ENCODE measurements at regions not wholly inside any gene's neighbourhood (a gene's known extent, or its start where the extent isn't known, plus 50 kb on each side); places are given as distances from the start of the nearest gene placed in this dataset.
"Not testable (repeated sequence)": the region's sequence is repeated elsewhere in the genome, so short reads cannot be mapped to it uniquely, and the experiment has no call there.

- not testable (repeated sequence) for DNase-seq
These were observed 504.1 kb downstream of the HTR1B start for GRCh38 chr6:76959177-76959576.

DNA sequence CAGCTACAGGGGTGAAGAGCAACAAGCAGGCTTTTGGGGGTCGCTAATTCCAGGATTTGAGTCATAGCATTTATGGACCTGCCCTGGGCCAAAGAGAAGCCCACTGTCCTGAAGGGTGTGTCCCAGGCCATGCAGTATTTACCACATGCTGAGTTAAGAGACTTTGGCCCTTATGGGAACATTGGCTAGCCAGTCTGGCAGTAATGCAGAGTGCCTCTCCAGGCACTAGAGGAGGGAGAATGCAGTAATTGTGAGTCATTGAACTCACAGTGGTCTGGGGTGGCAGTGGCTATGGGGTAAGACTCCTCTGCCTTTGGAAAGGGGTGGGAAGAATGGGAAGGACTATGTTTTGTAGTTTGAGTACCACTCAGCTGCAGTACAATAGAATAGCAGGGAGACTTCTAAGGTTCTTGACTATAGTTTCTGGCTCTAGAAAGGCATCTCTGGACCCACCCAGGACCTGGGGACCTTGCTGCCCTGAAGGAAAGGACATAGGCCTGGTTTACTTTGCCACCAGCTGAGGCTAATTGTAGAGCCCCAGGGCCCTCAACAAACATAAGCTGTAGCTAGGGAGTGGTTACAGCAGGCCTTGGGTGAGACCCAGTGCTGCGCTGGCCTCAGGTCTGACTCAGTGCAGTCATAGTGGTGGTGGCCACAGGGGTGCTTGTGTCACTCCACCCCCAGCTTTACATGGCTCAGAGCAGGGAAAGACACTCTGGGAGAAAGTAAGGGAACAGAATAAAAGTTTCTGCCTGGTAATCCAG is 520.9 kb downstream of the HTR1B start:
- no peak for DNase-seq

DNA sequence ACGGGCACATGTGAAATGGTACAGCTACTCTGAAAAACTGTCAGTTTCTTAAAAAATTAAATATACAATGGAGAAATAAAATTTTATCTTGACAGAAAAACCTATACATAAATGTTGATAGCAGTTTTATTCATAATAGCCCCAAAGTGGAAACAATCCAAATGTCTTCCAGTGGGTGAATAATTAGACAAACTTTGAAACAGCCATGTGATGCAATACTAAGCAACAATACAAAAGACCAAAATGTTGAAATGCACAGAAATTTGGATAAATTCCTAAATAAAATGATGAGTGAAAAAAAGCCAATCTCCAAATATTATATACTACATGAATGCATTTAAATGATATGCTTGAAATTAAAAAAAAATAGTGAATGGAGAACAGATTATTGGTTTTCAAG is 523.1 kb downstream of the HTR1B start:
- DNase-seq, result no peak

DNA sequence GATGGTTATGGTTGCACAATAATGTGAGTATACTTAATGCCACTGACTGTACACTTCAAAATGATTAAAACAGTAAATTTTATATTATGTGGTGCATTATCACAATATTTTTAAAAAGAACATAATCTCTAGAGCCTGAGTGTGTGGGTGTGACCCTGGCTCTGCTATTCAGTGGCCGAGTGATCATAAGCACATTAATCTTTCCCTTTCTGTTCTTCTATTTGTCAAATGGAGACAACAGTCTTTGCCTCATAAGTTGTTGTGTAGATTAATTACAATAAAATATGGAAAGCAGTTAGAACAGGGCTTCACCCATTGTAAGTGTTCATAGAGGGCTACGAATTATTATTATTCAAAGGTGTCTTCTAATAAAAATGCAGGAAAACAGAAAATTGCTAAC is 548.6 kb downstream of the HTR1B start:
- no peak for DNase-seq

GRCh38 chr6:76905541-76905940 is 557.8 kb downstream of the HTR1B start:
- not testable (repeated sequence) for DNase-seq

- no peak for DNase-seq
These were observed 570.7 kb downstream of the HTR1B start for GRCh38 chr6:76892542-76892941.

- no peak for DNase-seq
These were observed 574.9 kb downstream of the HTR1B start for GRCh38 chr6:76888351-76888750.

DNA sequence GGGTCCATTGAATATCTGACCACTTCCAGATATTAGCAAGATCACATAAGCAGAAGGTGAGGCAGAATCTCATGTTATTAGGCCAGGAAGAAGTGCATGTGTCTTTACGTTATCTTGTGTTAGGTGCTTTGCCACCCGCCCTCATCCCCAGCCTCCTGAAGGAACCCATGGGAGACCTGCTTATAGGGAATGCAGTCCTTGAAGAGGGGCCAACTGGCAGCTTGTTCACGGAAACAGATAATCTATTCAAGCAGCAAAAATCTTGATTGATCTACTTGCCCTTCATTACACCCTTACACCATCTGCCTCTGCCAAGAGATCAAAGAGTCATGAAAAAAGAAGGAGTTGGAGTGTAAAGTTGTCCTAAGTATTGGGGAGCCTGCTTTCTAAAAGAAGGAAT is 576.4 kb downstream of the HTR1B start:
- DNase-seq, result no peak

- no peak for DNase-seq
These were observed 577.4 kb downstream of the HTR1B start for GRCh38 chr6:76885861-76886301.

GRCh38 chr6:76881414-76881813 is 581.9 kb downstream of the HTR1B start:
- no peak for DNase-seq

DNA sequence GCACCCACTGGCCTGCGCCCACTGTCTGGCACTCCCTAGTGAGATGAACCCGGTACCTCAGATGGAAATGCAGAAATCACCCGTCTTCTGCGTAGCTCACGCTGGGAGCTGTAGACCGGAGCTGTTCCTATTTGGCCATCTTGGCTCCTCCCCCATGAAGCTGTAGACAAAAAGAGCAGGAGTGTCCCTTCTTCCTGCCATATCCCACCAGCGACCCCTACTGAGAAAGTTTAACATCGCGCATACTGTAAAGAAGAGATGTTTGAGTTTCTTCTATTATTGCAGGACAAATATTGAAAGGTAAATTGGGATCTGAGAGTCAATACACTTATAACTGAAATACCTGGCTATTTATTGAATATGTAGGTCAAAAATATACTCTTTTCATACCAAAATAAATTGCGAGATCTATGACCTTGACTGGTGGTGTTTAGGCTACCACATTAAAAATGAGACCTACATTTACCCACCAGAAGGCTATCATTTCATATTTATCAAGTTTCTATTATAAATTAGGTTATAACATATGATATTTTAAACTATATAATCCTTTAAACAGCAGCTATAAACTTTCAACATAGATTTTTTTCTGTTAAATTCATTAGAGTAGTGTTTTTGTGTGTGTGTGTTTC is 586.3 kb downstream of the HTR1B start:
- no peak for DNase-seq

- not testable (repeated sequence) for DNase-seq
These were observed 586.9 kb downstream of the HTR1B start for GRCh38 chr6:76876430-76876829.

DNA sequence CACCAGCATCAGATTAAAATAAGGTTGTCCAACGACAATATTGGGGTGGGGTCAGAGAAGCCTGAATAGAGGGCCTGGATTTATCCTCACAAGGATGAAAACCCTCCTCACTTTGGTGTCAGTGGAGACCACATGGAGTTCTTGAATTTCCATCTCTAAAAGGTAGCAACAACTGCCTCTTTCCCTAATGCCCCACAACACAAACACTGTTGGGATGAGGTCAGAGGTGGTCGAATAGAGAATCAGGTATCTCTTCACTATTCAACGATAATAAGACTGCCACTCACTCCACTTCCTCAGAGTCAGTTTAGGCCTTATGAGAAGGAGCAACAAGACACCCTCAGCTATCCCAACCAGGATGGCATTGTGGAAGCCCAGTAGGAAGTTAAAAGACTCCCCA is 596.1 kb downstream of the HTR1B start:
- no peak for DNase-seq

GRCh38 chr6:76866091-76866915 is 597.0 kb downstream of the HTR1B start:
- no peak for DNase-seq

DNA sequence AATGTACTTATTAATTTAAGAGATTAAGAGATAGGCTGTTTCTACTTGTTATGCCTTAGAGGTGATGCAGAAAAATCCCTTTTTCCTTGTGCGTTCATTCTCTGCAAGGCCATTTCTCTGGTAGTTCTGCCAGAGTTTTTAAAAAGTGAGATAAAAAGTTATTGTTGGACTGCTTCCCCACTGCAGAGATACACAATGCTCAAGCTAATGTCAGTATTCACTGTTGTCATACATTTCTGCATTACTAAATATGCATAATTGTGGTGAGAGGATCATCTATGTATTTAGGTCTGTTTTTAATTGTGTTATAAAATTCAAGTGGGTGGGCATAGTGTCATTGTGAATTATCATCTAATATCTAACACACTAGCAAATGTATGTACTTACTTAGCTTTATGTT is 600.4 kb downstream of the HTR1B start:
- no peak for DNase-seq

GRCh38 chr6:76861403-76861802 is 601.9 kb downstream of the HTR1B start:
- DNase-seq, result no peak

GRCh38 chr6:76856065-76856464 is 607.2 kb downstream of the HTR1B start:
- no peak for DNase-seq

GRCh38 chr6:76852776-76853175 is 610.5 kb downstream of the HTR1B start:
- no peak for DNase-seq

- DNase-seq, result not testable (repeated sequence)
These were observed 613.9 kb downstream of the HTR1B start for GRCh38 chr6:76849274-76849970.

DNA sequence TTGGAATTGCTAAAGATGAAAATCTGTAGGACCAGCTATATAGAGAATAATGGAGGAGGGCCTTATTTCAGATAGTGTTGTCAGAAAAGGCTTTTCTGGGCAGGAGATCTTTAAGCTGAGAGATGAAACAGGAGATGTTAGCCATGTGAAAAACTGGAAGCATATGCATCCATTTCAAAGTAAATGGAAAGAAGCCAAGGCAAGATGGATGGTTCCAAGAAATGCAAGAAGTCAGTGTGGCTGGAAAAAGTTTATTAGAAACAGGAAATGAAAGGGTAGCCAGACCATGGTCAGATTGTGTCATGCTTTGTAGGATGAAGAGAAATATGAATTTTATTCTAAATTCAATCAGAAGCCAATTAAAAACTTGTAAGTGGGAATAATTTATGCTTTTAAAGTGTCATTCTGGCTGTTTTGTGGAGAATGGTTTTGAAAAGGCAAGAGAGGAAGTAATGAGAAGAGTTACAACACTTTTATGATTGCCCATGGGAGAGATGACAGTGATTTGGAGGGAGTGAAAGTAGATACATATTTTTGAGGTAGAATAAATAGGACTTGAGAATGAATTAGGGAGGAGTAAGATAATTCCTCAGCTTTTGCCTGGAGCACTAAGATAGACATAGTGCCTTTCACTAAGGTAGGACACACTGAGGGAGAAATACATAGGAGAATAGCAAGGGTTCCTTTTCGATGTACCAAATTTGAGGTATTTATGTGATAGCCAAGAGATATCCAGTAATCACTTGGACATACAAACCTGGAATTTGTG is 620.1 kb downstream of the HTR1B start:
- no peak for DNase-seq

GRCh38 chr6:76840865-76841264 is 622.4 kb downstream of the HTR1B start:
- DNase-seq, result no peak
